MCF 10A (cell line): ENCODE measurements at regions not wholly inside any gene's neighbourhood (a gene's known extent, or its start where the extent isn't known, plus 50 kb on each side); places are given as distances from the start of the nearest gene placed in this dataset.

ENCODE experiments used
- BruUV-seq: library from RNA; stranded (reverse); fragments of 400-500 nt; replicated peaks from 2 replicates; lab custom pipeline; 2021; lab: Mats Ljungman, UMichigan
- CTCF ChIA-PET: fragments of 300-600 bp; sonication (Branson Sonifier 250); formaldehyde crosslinking; extraction: SDS; loops from one replicate; lab custom pipeline; 2021; ENCODE audit warnings: antibody characterized with exemption, inconsistent platforms; lab: Yijun Ruan, JAX
- POLR2A ChIA-PET: fragments of 300-600, 350-650 bp; sonication (Branson Sonifier 250); formaldehyde crosslinking; extraction: SDS; loops from one replicate; lab custom pipeline; 2020; ENCODE audit warnings: antibody characterized with exemption, inconsistent platforms; lab: Yijun Ruan, JAX
- DNase-seq: peaks from one replicate; pipeline ENCODE4 v3.0.0-alpha.2; 2018; ENCODE audit not compliant: unreplicated experiment
- H3K27ac Mint-ChIP-seq: one replicate; pipeline ENCODE4 v1.8.0; 2022; ENCODE audit warnings: mild to moderate bottlenecking, low read depth, mixed read lengths; ENCODE audit not compliant: unreplicated experiment
- H3K27me3 Mint-ChIP-seq: one replicate; pipeline ENCODE4 v1.8.0; 2022; ENCODE audit warnings: mixed read lengths; ENCODE audit not compliant: insufficient read depth, unreplicated experiment
- H3K36me3 Mint-ChIP-seq: one replicate; pipeline ENCODE4 v1.8.0; 2022; ENCODE audit warnings: mild to moderate bottlenecking, moderate library complexity, mixed read lengths; ENCODE audit not compliant: insufficient read depth, unreplicated experiment
- H3K4me1 Mint-ChIP-seq: one replicate; pipeline ENCODE4 v1.8.0; 2022; ENCODE audit warnings: mixed read lengths; ENCODE audit not compliant: insufficient read depth, unreplicated experiment
- H3K4me3 Mint-ChIP-seq: one replicate; pipeline ENCODE4 v1.8.0; 2022; ENCODE audit warnings: mild to moderate bottlenecking, moderate library complexity, mixed read lengths; ENCODE audit not compliant: unreplicated experiment
- H3K9me3 Mint-ChIP-seq: one replicate; pipeline ENCODE4 v1.8.0; 2022; ENCODE audit warnings: mixed read lengths; ENCODE audit not compliant: unreplicated experiment
- CTCF ChIP-seq: fragments of 200-600 bp; IDR thresholded peaks from one replicate; pipeline ENCODE4 v1.8.0; 2022; ENCODE audit warnings: antibody characterized with exemption, mild to moderate bottlenecking; ENCODE audit not compliant: unreplicated experiment
- intact Hi-C: fragments of 100-400 bp; cut with micrococcal nuclease; formaldehyde crosslinking; loops from 2 replicates; pipeline ENCODE4 v1.14.1; 2022

- peak overlapping the region; percentile 72 for H3K27ac Mint-ChIP-seq
- ChIA-PET CTCF (interaction anchor here (1.0 to 4.3 kb wide), 12 partner anchors 8 to 315 kb away, joined by 3 to 15 read pairs (median 3); no protein-coding TSS in a partner anchor), POLR2A (interaction anchor here (0.6 to 3.6 kb wide), 19 partner anchors 9 to 582 kb away, joined by 3 to 51 read pairs (median 4); partner anchors contain the start of gene NXT1)
- no peak overlapping the region for H3K4me3 Mint-ChIP-seq
- intact Hi-C loops = no loop called here
- H3K4me1 Mint-ChIP-seq = peaks cover 52% of the 10 kb centered on the region
- BruUV-seq = no TSS peak
- no peaks in the 10 kb centered on the region for H3K36me3 Mint-ChIP-seq
- no peak for DNase-seq
- H3K9me3 Mint-ChIP-seq = peaks cover 7% of the 10 kb centered on the region
- no peaks in the 10 kb centered on the region for H3K27me3 Mint-ChIP-seq
- no peak for TF ChIP-seq CTCF
Measured at GRCh38 chr20:22776369-22776768, 192.0 kb upstream of the FOXA2 start.

DNA sequence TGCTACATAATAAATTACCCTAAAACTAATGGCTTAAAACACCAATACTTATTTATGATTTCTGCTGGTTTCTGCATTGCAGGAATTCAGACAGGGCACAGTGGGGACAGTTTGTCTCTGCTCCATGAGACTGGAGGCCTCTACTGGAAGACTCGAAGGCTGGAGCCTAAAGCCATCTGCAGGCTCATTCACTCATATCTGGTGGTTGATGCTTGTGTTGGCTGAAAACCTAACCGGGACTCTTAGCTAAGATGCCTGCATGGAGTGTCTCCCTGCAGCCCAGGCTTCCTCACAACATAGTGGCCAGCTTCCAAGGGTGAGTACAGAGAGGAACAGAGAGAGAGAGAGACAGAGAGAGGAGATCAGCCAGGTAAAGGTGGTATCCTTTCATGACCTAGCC lies 195.5 kb upstream of the FOXA2 start:
- DNase-seq = no peak
- no TSS peak for BruUV-seq
- intact Hi-C loops = no loop called here
- no peaks in the 10 kb centered on the region for H3K27me3 Mint-ChIP-seq
- POLR2A ChIA-PET = interaction anchor here (0.7 to 1.3 kb wide), 3 partner anchors 11 to 179 kb away, joined by 3 to 4 read pairs (median 3); no protein-coding TSS in a partner anchor
- H3K4me1 Mint-ChIP-seq = peaks cover 28% of the 10 kb centered on the region
- no peaks in the 10 kb centered on the region for H3K36me3 Mint-ChIP-seq
- H3K27ac Mint-ChIP-seq = no peak overlapping the region
- CTCF ChIA-PET = interaction anchor here (0.7 to 0.9 kb wide), 2 partner anchors 10 to 445 kb away, joined by 3 to 4 read pairs; no protein-coding TSS in a partner anchor
- H3K9me3 Mint-ChIP-seq = peaks cover 7% of the 10 kb centered on the region
- no peak for TF ChIP-seq CTCF
- no peak overlapping the region for H3K4me3 Mint-ChIP-seq

- no TSS peak for BruUV-seq
- TF ChIP-seq CTCF = no peak
- DNase-seq = no peak
- CTCF ChIA-PET = interaction anchor here (0.6 to 1.6 kb wide), 6 partner anchors 9 to 453 kb away, joined by 3 to 7 read pairs (median 4); no protein-coding TSS in a partner anchor
- Mint-ChIP-seq H3K36me3 (no peaks in the 10 kb centered on the region), H3K4me1 (peaks cover 8% of the 10 kb centered on the region), H3K4me3 (no peak overlapping the region), H3K27ac (no peak overlapping the region), H3K9me3 (no peaks in the 10 kb centered on the region), H3K27me3 (no peaks in the 10 kb centered on the region)
- POLR2A ChIA-PET = interaction anchor here (0.7 to 4.1 kb wide), 2 partner anchors 13 to 178 kb away, joined by 3 to 11 read pairs; no protein-coding TSS in a partner anchor
- intact Hi-C loops = no loop called here
Measured at GRCh38 chr20:22781869-22782268, 197.5 kb upstream of the FOXA2 start.

- ChIA-PET POLR2A (interaction anchor here (1.6 kb wide), 1 partner anchor 15 kb away, joined by 5 read pairs; no protein-coding TSS in a partner anchor), CTCF (interaction anchor here (1.2 kb wide), 1 partner anchor 10 kb away, joined by 4 read pairs; no protein-coding TSS in a partner anchor)
- TF ChIP-seq CTCF = no peak
- H3K4me1 Mint-ChIP-seq = peaks cover 18% of the 10 kb centered on the region
- H3K4me3 Mint-ChIP-seq = no peak overlapping the region
- no peaks in the 10 kb centered on the region for H3K27me3 Mint-ChIP-seq
- no TSS peak for BruUV-seq
- DNase-seq = no peak
- H3K9me3 Mint-ChIP-seq = no peaks in the 10 kb centered on the region
- intact Hi-C loops = no loop called here
- no peaks in the 10 kb centered on the region for H3K36me3 Mint-ChIP-seq
- H3K27ac Mint-ChIP-seq = no peak overlapping the region
Measured at GRCh38 chr20:22789676-22790075, 205.3 kb upstream of the FOXA2 start.
